AG04450 (cell line): ENCODE measurements at regions not wholly inside any gene's neighbourhood (a gene's known extent, or its start where the extent isn't known, plus 50 kb on each side); places are given as distances from the start of the nearest gene placed in this dataset.
A peak's percentile ranks its signal among the peaks of the same experiment; 100 is the strongest.
"Not testable (repeated sequence)": the region's sequence is repeated elsewhere in the genome, so short reads cannot be mapped to it uniquely, and the experiment has no call there.

ENCODE experiments used
- CTCF ChIA-PET: fragments of 300-600, 350-600 bp; formaldehyde crosslinking; extraction: SDS; loops from one replicate; lab custom pipeline; 2022; ENCODE audit warnings: antibody characterized with exemption, inconsistent platforms; lab: Charles Lee
- POLR2A ChIA-PET: fragments of 350-600 bp; formaldehyde crosslinking; extraction: SDS; loops from one replicate; lab custom pipeline; 2021; ENCODE audit warnings: antibody characterized with exemption, inconsistent platforms; lab: Yijun Ruan, JAX
- DNase-seq: peaks from one replicate; pipeline ENCODE4 v3.0.0-alpha.2; 2011; ENCODE audit warnings: low read depth, low spot score
- H3K27ac ChIP-seq: one replicate; pipeline ENCODE4 v1.5.1; 2012; ENCODE audit warnings: low read depth, low read length, control low read depth
- H3K27me3 ChIP-seq: one replicate; pipeline ENCODE4 v1.6.0; 2012; ENCODE audit warnings: low read length; ENCODE audit not compliant: control insufficient read depth, insufficient read depth
- H3K4me3 ChIP-seq: 2 replicates; pipeline ENCODE4 v1.5.1; 2011; ENCODE audit warnings: mild to moderate bottlenecking, low read depth, low read length, control low read depth
- H3K9me3 ChIP-seq: 2 replicates; pipeline ENCODE4 v1.5.1; 2012; ENCODE audit warnings: low read length; ENCODE audit not compliant: control insufficient read depth, insufficient read depth
- TF ChIP-seq, protein P1 (sequence below): IDR thresholded peaks from 2 replicates; pipeline ENCODE4 v1.5.1; 2011; ENCODE audit warnings: low read depth, low read length, control low read depth, inconsistent platforms

DNA sequence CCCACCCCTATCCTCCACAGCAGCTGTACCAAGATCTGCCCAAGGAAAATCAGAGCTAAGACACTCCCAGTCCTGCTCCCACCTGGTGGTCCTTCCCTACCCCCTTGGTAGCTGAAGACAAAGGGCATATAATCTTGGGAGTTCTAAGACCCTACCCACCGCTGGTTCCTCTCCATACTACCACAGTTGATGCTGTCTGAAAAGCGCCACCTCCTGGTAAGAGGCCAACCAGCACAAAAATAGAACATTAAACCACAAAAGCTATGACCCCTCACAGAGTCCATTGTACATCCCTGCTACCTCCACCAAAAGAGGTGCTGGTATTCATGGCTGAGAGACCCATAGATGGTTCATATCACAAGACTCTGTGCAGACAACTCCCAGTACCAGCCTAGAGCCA is 161.5 kb upstream of the ARHGAP42 start:
- DNase-seq: no peak
- Histone ChIP-seq H3K27ac (no peak overlapping the region), H3K4me3 (no peak overlapping the region), H3K27me3 (no peaks in the 10 kb centered on the region), H3K9me3 (no peaks in the 10 kb centered on the region; the same call in none of the 2 replicates)
- ChIA-PET CTCF (interaction anchor here (0.7 to 1.1 kb wide), 2 partner anchors 11 to 17 kb away, joined by 3 read pairs; no protein-coding TSS in a partner anchor), POLR2A (no interaction called here)
- TF ChIP-seq, protein P1, sequence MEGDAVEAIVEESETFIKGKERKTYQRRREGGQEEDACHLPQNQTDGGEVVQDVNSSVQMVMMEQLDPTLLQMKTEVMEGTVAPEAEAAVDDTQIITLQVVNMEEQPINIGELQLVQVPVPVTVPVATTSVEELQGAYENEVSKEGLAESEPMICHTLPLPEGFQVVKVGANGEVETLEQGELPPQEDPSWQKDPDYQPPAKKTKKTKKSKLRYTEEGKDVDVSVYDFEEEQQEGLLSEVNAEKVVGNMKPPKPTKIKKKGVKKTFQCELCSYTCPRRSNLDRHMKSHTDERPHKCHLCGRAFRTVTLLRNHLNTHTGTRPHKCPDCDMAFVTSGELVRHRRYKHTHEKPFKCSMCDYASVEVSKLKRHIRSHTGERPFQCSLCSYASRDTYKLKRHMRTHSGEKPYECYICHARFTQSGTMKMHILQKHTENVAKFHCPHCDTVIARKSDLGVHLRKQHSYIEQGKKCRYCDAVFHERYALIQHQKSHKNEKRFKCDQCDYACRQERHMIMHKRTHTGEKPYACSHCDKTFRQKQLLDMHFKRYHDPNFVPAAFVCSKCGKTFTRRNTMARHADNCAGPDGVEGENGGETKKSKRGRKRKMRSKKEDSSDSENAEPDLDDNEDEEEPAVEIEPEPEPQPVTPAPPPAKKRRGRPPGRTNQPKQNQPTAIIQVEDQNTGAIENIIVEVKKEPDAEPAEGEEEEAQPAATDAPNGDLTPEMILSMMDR: peak; percentile 24

DNA sequence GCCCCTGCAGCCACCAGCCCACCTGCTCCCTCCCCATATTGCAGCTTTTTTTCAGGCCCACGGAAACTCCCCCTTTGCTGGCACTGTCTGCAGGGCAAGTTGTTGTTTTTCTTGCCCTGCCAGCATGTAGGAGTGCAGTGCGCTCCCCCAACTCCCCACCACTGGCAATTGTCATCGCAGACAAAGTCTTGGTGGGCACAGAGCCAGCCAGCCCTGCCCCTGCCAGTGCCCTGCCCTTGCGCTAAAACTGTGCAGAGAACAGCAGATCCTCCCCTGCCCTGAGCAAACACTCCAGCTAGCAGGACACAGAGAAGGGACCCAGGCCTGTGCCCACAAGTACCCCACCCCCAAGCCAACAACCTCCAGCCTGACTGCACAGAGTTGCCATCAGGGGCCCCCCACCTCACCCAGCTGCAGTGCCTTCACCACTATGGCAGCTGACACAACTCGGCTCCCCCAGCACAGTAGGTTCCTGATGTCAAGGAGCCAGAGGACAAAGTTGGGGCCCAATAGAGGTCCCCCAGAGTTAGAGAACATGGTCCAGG is 158.1 kb upstream of the ARHGAP42 start:
- H3K4me3 ChIP-seq: no peak overlapping the region
- no peak for DNase-seq
- H3K27me3 ChIP-seq: no peaks in the 10 kb centered on the region
- no peaks in the 10 kb centered on the region; the same call in none of the 2 replicates for H3K9me3 ChIP-seq
- TF ChIP-seq, protein P1: no peak
- no peak overlapping the region for H3K27ac ChIP-seq
- ChIA-PET CTCF (no interaction called here), POLR2A (no interaction called here)

DNA sequence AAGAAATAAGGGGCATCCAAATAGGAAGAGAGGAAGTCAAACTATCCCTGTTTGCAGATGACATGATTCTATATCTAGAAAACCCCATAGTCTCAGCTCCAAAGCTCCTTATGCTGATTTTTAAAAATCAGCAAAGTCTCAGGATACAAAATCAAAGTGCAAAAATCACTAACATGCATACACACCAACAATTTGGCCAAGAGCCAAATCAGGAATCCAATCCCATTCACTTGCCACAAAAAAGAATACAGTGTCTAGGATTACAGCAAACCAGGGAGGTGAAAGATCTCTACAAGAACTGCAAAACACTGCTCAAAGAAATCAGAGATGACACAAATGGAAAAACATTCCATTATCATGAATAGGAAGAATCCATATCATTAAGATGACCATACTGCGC is 155.8 kb upstream of the ARHGAP42 start:
- H3K4me3 ChIP-seq, DNase-seq, H3K27ac ChIP-seq, H3K9me3 ChIP-seq, POLR2A ChIA-PET, H3K27me3 ChIP-seq, CTCF ChIA-PET: not testable (repeated sequence)

DNA sequence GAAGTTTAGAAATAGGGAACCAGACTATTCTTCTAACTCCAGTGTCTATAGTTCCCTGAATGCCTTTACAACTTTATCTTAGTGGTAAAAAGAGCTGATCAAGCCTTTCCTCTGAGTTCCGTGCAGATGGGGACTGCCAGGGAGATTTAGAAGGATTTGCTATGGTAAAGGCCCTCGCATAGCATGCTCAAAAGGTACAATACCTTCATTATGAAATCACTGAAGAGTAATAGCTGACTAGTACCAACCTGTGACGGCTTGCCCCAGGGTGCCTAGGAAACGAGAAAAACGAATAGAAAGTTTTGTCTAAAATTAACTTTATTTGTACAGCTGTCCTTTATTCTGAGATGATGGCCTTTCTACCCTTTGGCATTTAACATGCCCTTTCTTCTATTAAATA is 150.1 kb upstream of the ARHGAP42 start:
- Histone ChIP-seq H3K27me3 (no peaks in the 10 kb centered on the region), H3K4me3 (no peak overlapping the region), H3K27ac (no peak overlapping the region), H3K9me3 (no peaks in the 10 kb centered on the region)
- ChIA-PET CTCF (no interaction called here), POLR2A (no interaction called here)
- TF ChIP-seq, protein P1: no peak
- no peak for DNase-seq

DNA sequence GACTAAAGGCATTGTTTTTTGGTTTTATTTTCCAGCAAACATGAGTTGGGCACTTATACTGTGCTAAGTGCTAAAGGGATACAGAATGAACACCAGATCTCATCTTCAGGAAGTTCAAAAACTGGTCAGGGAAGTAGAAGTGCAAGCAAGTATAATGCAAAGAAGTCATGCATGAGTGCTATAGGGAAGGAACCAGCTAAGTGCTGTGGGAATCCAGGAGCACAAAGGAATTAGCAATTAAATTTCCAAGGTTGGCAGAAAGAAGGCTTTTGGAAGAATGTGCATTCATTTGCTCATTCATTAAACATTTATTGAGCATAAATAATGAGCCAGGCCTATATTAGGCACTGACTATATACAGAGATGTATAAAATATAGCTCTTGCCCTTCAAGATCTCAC is 143.7 kb upstream of the ARHGAP42 start:
- TF ChIP-seq, protein P1: no peak
- H3K9me3 ChIP-seq: no peaks in the 10 kb centered on the region
- no peaks in the 10 kb centered on the region for H3K27me3 ChIP-seq
- H3K27ac ChIP-seq: no peak overlapping the region
- no peak for DNase-seq
- CTCF ChIA-PET: interaction anchor here (1.2 kb wide), 1 partner anchor 17 kb away, joined by 3 read pairs; no protein-coding TSS in a partner anchor
- no peak overlapping the region for H3K4me3 ChIP-seq
- POLR2A ChIA-PET: no interaction called here
